Endothelial cell of umbilical vein (primary cell): ENCODE measurements at regions not wholly inside any gene's neighbourhood (a gene's known extent, or its start where the extent isn't known, plus 50 kb on each side); places are given as distances from the start of the nearest gene placed in this dataset.

Experiments used
- BruUV-seq: library from RNA; stranded (reverse); fragments of 400-500 nt; replicated peaks from 2 replicates; lab custom pipeline; 2021; lab: Mats Ljungman, UMichigan
- CTCF ChIA-PET: fragments of 300-600, 350-600 bp; sonication (Branson Sonifier 250); formaldehyde crosslinking; loops from one replicate; lab custom pipeline; 2021; ENCODE audit warnings: antibody characterized with exemption, inconsistent platforms; lab: Charles Lee
- POLR2A ChIA-PET: fragments of 300-600, 350-600 bp; sonication (Branson Sonifier 250); formaldehyde crosslinking; loops from one replicate; lab custom pipeline; 2021; ENCODE audit warnings: antibody characterized with exemption, inconsistent platforms; lab: Charles Lee
- DNase-seq: peaks from one replicate; pipeline ENCODE4 v3.0.0-alpha.2; 2011; ENCODE audit warnings: low read depth, low spot score
- FAIRE-seq: peaks from 2 replicates; lab custom pipeline; 2011; peaks lifted over from hg19 to GRCh38; lab: Jason Lieb, UNC
- H2AFZ ChIP-seq: 2 replicates; pipeline ENCODE4 v1.6.0; 2012; ENCODE audit warnings: low read depth, low read length, control low read depth, inconsistent platforms
- H3K27ac ChIP-seq: 2 replicates; pipeline ENCODE4 v1.5.1; 2011; ENCODE audit warnings: low read depth, mild to moderate bottlenecking, control low read depth, low read length, moderate library complexity; ENCODE audit not compliant: insufficient read depth
- H3K27me3 ChIP-seq, 2 experiments: 2 replicates each; pipeline versions ENCODE4 v1.6.0 to v1.6.1; 2011; ENCODE audit warnings: low read length in 2 of 2, mixed read lengths in 1 of 2; ENCODE audit not compliant: control insufficient read depth in 2 of 2, insufficient read depth in 2 of 2
- H3K36me3 ChIP-seq, 2 experiments: 2 replicates in 1 of 2; 3 replicates in 1 of 2; pipeline ENCODE4 v1.5.1; 2011; ENCODE audit warnings: low read length in 2 of 2, mild to moderate bottlenecking in 1 of 2, moderate library complexity in 1 of 2; ENCODE audit not compliant: control insufficient read depth in 2 of 2, insufficient read depth in 2 of 2; ENCODE audit errors: extremely low read depth in 1 of 2
- H3K4me1 ChIP-seq: 3 replicates; pipeline ENCODE4 v1.5.1; 2011; ENCODE audit warnings: mild to moderate bottlenecking, low read length; ENCODE audit not compliant: control insufficient read depth, insufficient read depth; ENCODE audit errors: extremely low read depth
- H3K4me2 ChIP-seq: 2 replicates; pipeline ENCODE4 v1.6.1; 2011; ENCODE audit warnings: low read length, control low read depth, mixed read lengths; ENCODE audit not compliant: insufficient read depth
- H3K4me3 ChIP-seq, 3 experiments: fragments of 200-600 bp in 1 of 3; sonication (generic), shearing (Covaris generic) in 1 of 3; replicated peaks in 1 of 3; 2 replicates each; pipeline ENCODE4 v1.5.1; 2011 to 2016; ENCODE audit warnings: control low read depth in 3 of 3, low read length in 3 of 3, mild to moderate bottlenecking in 2 of 3, inconsistent platforms in 1 of 3, low read depth in 1 of 3, moderate library complexity in 1 of 3; ENCODE audit not compliant: insufficient read depth in 1 of 3
- H3K79me2 ChIP-seq: 2 replicates; pipeline ENCODE4 v1.6.0; 2012; ENCODE audit warnings: low read length, inconsistent platforms; ENCODE audit not compliant: control insufficient read depth, insufficient read depth
- H3K9ac ChIP-seq: replicated peaks from 2 replicates; pipeline ENCODE3; 2011; ENCODE audit warnings: low read length, control low read depth; ENCODE audit not compliant: insufficient read depth; ENCODE audit errors: extremely low read depth
- H3K9me1 ChIP-seq: replicated peaks from 3 replicates; pipeline ENCODE4 v1.6.0; 2011; ENCODE audit warnings: mild to moderate bottlenecking, low read length; ENCODE audit not compliant: control insufficient read depth, insufficient read depth; ENCODE audit errors: extremely low read depth
- H3K9me3 ChIP-seq: replicated peaks from 2 replicates; pipeline ENCODE4 v1.5.1; 2012; ENCODE audit warnings: low read length, inconsistent platforms; ENCODE audit not compliant: control insufficient read depth, insufficient read depth
- H4K20me1 ChIP-seq: replicated peaks from 2 replicates; pipeline ENCODE3; 2011; ENCODE audit warnings: mild to moderate bottlenecking, low read length; ENCODE audit not compliant: control insufficient read depth, insufficient read depth; ENCODE audit errors: extremely low read depth
- CTCF ChIP-seq, 2 donors: IDR thresholded peaks; 1 replicate in 1 of 2; 2 replicates in 1 of 2; pipeline ENCODE4 v1.5.1; 2011; ENCODE audit warnings: low read length in 2 of 2, mild to moderate bottlenecking in 2 of 2, moderate library complexity in 2 of 2, control low read depth in 1 of 2, inconsistent platforms in 1 of 2, low read depth in 1 of 2; ENCODE audit not compliant: insufficient read depth in 1 of 2; ENCODE audit errors: extremely low read depth in 1 of 2
- EZH2 ChIP-seq: IDR thresholded peaks from 2 replicates; pipeline ENCODE4 v1.6.1; 2012; ENCODE audit warnings: borderline replicate concordance, low read depth, mild to moderate bottlenecking, moderate library complexity, low read length, inconsistent platforms; ENCODE audit not compliant: severe bottlenecking
- FOS ChIP-seq: IDR thresholded peaks from 2 replicates; pipeline ENCODE4 v1.6.1; 2011; ENCODE audit warnings: mild to moderate bottlenecking, low read length, moderate library complexity, borderline replicate concordance; ENCODE audit not compliant: insufficient read depth
- GATA2 ChIP-seq: IDR thresholded peaks from 2 replicates; pipeline ENCODE4 v1.7.0; 2011; ENCODE audit warnings: low read depth, mild to moderate bottlenecking, moderate library complexity, mixed read lengths, low read length; ENCODE audit not compliant: insufficient read length, insufficient read depth
- JUN ChIP-seq: IDR thresholded peaks from 2 replicates; pipeline ENCODE4 v1.6.1; 2011; ENCODE audit warnings: borderline replicate concordance, low read depth; ENCODE audit not compliant: insufficient read length, insufficient read depth
- MAX ChIP-seq: IDR thresholded peaks from 2 replicates; pipeline ENCODE4 v1.6.1; 2011; ENCODE audit not compliant: insufficient read depth, insufficient read length
- MYC ChIP-seq: IDR thresholded peaks from one replicate; pipeline ENCODE4 v1.6.1; 2011; ENCODE audit warnings: mild to moderate bottlenecking, low read depth, low read length
- POLR2A ChIP-seq: IDR thresholded peaks from 2 replicates; pipeline ENCODE4 v1.6.1; 2012; ENCODE audit warnings: low read depth, mild to moderate bottlenecking, control low read depth, low read length
- POLR2AphosphoS5 ChIP-seq: IDR thresholded peaks from 2 replicates; pipeline ENCODE4 v1.6.1; 2012; ENCODE audit warnings: low read depth, mild to moderate bottlenecking, control low read depth, low read length, moderate library complexity; ENCODE audit not compliant: insufficient read depth
- dilution Hi-C: fragments of 300-500 bp; cut with MboI; formaldehyde crosslinking; loops from one replicate; pipeline ENCODE4 v1.15.0; 2019; ENCODE audit warnings: low sequenced_read_pairs; ENCODE audit not compliant: extremely low pct_ligation_motif_present
- intact Hi-C: fragments of 100-400 bp; cut with micrococcal nuclease; formaldehyde crosslinking; loops from one replicate; pipeline ENCODE4 v1.10.0; 2022

- Histone ChIP-seq H3K9me3 (no peaks in the 10 kb centered on the region), H4K20me1 (no peaks in the 10 kb centered on the region), H2AFZ (no peak overlapping the region), H3K9me1 (no peaks in the 10 kb centered on the region), H3K79me2 (no peaks in the 10 kb centered on the region), H3K9ac (no peak overlapping the region), H3K36me3 (no peaks in the 10 kb centered on the region), H3K4me2 (no peak overlapping the region), H3K4me3 (no peak overlapping the region), H3K27ac (no peak overlapping the region), H3K4me1 (no peaks in the 10 kb centered on the region), H3K27me3 (no peaks in the 10 kb centered on the region)
- BruUV-seq, result no TSS peak
- dilution Hi-C loops, result no loop called here
- FAIRE-seq (no peak), DNase-seq (no peak)
- POLR2A ChIA-PET, result no interaction called here
- no peak for TF ChIP-seq JUN
- no peak for TF ChIP-seq CTCF (IDR thresholded peaks at IDR 0.05; ENCODE audit: extremely low read depth in 1 of 2, insufficient read depth in 1 of 2, low read depth in 1 of 2, low read length in 2 of 2)
- TF ChIP-seq POLR2A, result no peak
- no peak for TF ChIP-seq FOS
- TF ChIP-seq MAX, result no peak
- TF ChIP-seq MYC, result no peak
- TF ChIP-seq GATA2, result no peak
- TF ChIP-seq EZH2, result no peak
- TF ChIP-seq POLR2AphosphoS5, result no peak
- CTCF ChIA-PET, result no interaction called here
- intact Hi-C loops, result no loop called here
Measured at GRCh38 chrX:42070866-42071265, 147.5 kb upstream of the CASK start.
